ENCODE measurements at regions not wholly inside any gene's neighbourhood (a gene's known extent, or its start where the extent isn't known, plus 50 kb on each side); places are given as distances from the start of the nearest gene placed in this dataset.

DNA sequence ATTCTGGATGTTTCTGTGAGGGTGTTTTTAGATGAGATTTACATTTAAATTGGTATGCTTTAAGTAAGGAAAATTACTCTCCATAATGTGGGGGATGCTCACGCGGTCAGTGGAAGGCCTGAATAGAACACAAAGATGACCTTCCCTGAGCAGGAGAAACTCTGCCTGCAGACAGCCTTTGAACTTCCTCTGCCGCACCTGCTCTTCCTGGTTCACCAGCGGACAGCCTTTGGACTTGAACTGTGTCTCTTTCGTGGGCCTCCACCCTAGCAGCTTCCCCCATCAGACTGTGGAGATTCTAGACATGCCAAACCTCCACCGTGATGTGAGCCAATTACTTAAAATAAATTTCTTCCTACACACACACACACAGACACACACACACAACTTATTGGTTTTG, 210.7 kb downstream of the EFCAB11 start:
- Histone ChIP-seq H3K27me3 (replicated peaks; ENCODE audit: insufficient read depth) (no peaks in the 10 kb centered on the region), H3K4me3 (no peak overlapping the region), H3K4me1 (replicated peaks) (no peaks in the 10 kb centered on the region), H3K27ac (no peak overlapping the region), H3K9me3 (no peaks in the 10 kb centered on the region), H3K36me3 (no peaks in the 10 kb centered on the region)
- WGBS = 78% methylated on average over 6 of the region's 6 CpGs
- TF ChIP-seq POLR2A (IDR thresholded peaks at IDR 0.05) (no peak), POLR2AphosphoS5 (IDR thresholded peaks at IDR 0.05) (no peak)
- TF ChIP-seq, protein P1, sequence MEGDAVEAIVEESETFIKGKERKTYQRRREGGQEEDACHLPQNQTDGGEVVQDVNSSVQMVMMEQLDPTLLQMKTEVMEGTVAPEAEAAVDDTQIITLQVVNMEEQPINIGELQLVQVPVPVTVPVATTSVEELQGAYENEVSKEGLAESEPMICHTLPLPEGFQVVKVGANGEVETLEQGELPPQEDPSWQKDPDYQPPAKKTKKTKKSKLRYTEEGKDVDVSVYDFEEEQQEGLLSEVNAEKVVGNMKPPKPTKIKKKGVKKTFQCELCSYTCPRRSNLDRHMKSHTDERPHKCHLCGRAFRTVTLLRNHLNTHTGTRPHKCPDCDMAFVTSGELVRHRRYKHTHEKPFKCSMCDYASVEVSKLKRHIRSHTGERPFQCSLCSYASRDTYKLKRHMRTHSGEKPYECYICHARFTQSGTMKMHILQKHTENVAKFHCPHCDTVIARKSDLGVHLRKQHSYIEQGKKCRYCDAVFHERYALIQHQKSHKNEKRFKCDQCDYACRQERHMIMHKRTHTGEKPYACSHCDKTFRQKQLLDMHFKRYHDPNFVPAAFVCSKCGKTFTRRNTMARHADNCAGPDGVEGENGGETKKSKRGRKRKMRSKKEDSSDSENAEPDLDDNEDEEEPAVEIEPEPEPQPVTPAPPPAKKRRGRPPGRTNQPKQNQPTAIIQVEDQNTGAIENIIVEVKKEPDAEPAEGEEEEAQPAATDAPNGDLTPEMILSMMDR (IDR thresholded peaks at IDR 0.05) = no peak
- intact Hi-C loops (cut with DNase I) = no loop called here
- DNase-seq (ENCODE audit: low spot score) = no peak

DNA sequence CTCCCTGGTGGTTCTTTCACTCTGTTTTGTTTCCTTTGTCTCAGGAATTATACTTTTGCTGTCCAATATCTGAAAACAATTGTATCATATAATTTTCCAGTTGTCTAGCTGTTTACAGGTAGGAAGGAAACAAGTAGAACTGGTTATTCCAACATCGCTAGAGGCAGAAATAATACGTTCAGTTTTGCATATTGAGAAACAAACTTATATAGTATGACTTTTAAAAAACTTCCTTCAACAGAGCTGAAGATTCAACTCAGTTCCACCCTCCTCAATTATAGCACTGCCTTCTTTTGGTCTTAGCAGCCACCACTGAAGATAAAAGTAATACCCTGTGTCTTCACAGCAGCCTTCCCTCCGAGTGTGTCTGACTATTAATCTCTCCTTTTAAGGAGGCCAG, 214.3 kb downstream of the EFCAB11 start:
- H3K27me3 ChIP-seq (replicated peaks; ENCODE audit: insufficient read depth) = no peaks in the 10 kb centered on the region
- WGBS = 30% methylated on average over 3 of the region's 3 CpGs
- no peak overlapping the region for H3K27ac ChIP-seq
- no peaks in the 10 kb centered on the region for H3K4me1 ChIP-seq (replicated peaks)
- H3K36me3 ChIP-seq = no peaks in the 10 kb centered on the region
- TF ChIP-seq, protein P1 (IDR thresholded peaks at IDR 0.05) = no peak
- TF ChIP-seq POLR2A (IDR thresholded peaks at IDR 0.05) (no peak), POLR2AphosphoS5 (IDR thresholded peaks at IDR 0.05) (no peak)
- DNase-seq (ENCODE audit: low spot score) = no peak
- no peak overlapping the region for H3K4me3 ChIP-seq
- intact Hi-C loops (cut with DNase I) = no loop called here
- no peaks in the 10 kb centered on the region for H3K9me3 ChIP-seq

GRCh38 chr14:89736881-89737280, 217.6 kb downstream of the EFCAB11 start:
- no peaks in the 10 kb centered on the region for H3K9me3 ChIP-seq
- 40% methylated on average over 4 of the region's 4 CpGs for WGBS
- no peak overlapping the region for H3K27ac ChIP-seq
- no peaks in the 10 kb centered on the region for H3K27me3 ChIP-seq (replicated peaks; ENCODE audit: insufficient read depth)
- intact Hi-C loops (cut with DNase I) = no loop called here
- no peak overlapping the region for H3K4me3 ChIP-seq
- DNase-seq (ENCODE audit: low spot score) = no peak
- no peaks in the 10 kb centered on the region for H3K4me1 ChIP-seq (replicated peaks)
- no peaks in the 10 kb centered on the region for H3K36me3 ChIP-seq
- TF ChIP-seq POLR2A (IDR thresholded peaks at IDR 0.05) (no peak), POLR2AphosphoS5 (IDR thresholded peaks at IDR 0.05) (no peak)
- TF ChIP-seq, protein P1 (IDR thresholded peaks at IDR 0.05) = no peak

GRCh38 chr14:89731396-89731933, 223.1 kb downstream of the EFCAB11 start:
- intact Hi-C loops (cut with DNase I) = no loop called here
- Histone ChIP-seq H3K9me3 (no peaks in the 10 kb centered on the region), H3K27ac (no peak overlapping the region), H3K4me3 (no peak overlapping the region), H3K36me3 (no peaks in the 10 kb centered on the region), H3K4me1 (replicated peaks) (no peaks in the 10 kb centered on the region), H3K27me3 (replicated peaks; ENCODE audit: insufficient read depth) (no peaks in the 10 kb centered on the region)
- TF ChIP-seq, protein P1 (IDR thresholded peaks at IDR 0.05) = no peak
- TF ChIP-seq POLR2AphosphoS5 (IDR thresholded peaks at IDR 0.05) = no peak
- TF ChIP-seq POLR2A (IDR thresholded peaks at IDR 0.05) = no peak
- 87% methylated on average over 6 of the region's 6 CpGs for WGBS
- no peak for DNase-seq (ENCODE audit: low spot score)

GRCh38 chr14:89730687-89731086, 223.8 kb downstream of the EFCAB11 start:
- no peaks in the 10 kb centered on the region for H3K27me3 ChIP-seq (replicated peaks; ENCODE audit: insufficient read depth)
- H3K27ac ChIP-seq = no peak overlapping the region
- H3K4me1 ChIP-seq (replicated peaks) = no peaks in the 10 kb centered on the region
- H3K9me3 ChIP-seq = no peaks in the 10 kb centered on the region
- intact Hi-C loops (cut with DNase I) = no loop called here
- TF ChIP-seq, protein P1 (IDR thresholded peaks at IDR 0.05) = no peak
- TF ChIP-seq POLR2AphosphoS5 (IDR thresholded peaks at IDR 0.05) = no peak
- H3K36me3 ChIP-seq = no peaks in the 10 kb centered on the region
- no peak for DNase-seq (ENCODE audit: low spot score)
- H3K4me3 ChIP-seq = no peak overlapping the region
- WGBS = 82% methylated on average over 5 of the region's 5 CpGs
